ENCODE measurements at regions not wholly inside any gene's neighbourhood (a gene's known extent, or its start where the extent isn't known, plus 50 kb on each side); places are given as distances from the start of the nearest gene placed in this dataset.

- H3K27me3 Mint-ChIP-seq: no peaks in the 10 kb centered on the region
- no peaks in the 10 kb centered on the region for H3K36me3 ChIP-seq (ENCODE audit: insufficient read depth, low read length)
- no peak overlapping the region for H3K4me3 Mint-ChIP-seq
- DNase-seq (no peak), ATAC-seq (ENCODE audit: poor library complexity) (no peak)
- POLR2A ChIA-PET: no interaction called here
- intact Hi-C loops (cut with DNase I, micrococcal nuclease): no loop called here
- H3K4me3 ChIP-seq (ENCODE audit: low read length): no peak overlapping the region
- H3K27me3 ChIP-seq (ENCODE audit: control insufficient read depth in 1 of 2, insufficient read depth in 2 of 2, low read length in 2 of 2): no peaks in the 10 kb centered on the region
- CTCF ChIA-PET: no interaction called here
- H3K27ac Mint-ChIP-seq: no peak overlapping the region
- H3K36me3 Mint-ChIP-seq (ENCODE audit: low read depth): no peaks in the 10 kb centered on the region
- peaks cover 0 to 7% of the 10 kb centered on the region in 2 experiments for H3K9me3 ChIP-seq (ENCODE audit: control insufficient read depth in 1 of 2, insufficient read depth in 1 of 2, low read length in 2 of 2)
- H3K27ac ChIP-seq (ENCODE audit: low read depth in 1 of 2, low read length in 2 of 2): no peak overlapping the region
- no peak for TF ChIP-seq CTCF (IDR thresholded peaks at IDR 0.05)
- peaks cover 6% of the 10 kb centered on the region for H3K9me3 Mint-ChIP-seq
- H3K4me1 ChIP-seq (ENCODE audit: insufficient read depth, low read length): no peaks in the 10 kb centered on the region
- no peaks in the 10 kb centered on the region for H3K4me1 Mint-ChIP-seq (ENCODE audit: low read depth)
Observed at GRCh38 chr5:24742334-24742733, 97.6 kb upstream of the CDH10 start.

- H3K4me1 ChIP-seq (ENCODE audit: insufficient read depth, low read length): no peaks in the 10 kb centered on the region
- no peaks in the 10 kb centered on the region for H3K27me3 ChIP-seq (ENCODE audit: control insufficient read depth in 1 of 2, insufficient read depth in 2 of 2, low read length in 2 of 2)
- H3K9me3 ChIP-seq (ENCODE audit: control insufficient read depth in 1 of 2, insufficient read depth in 1 of 2, low read length in 2 of 2): peaks cover 0 to 6% of the 10 kb centered on the region in 2 experiments
- H3K36me3 ChIP-seq (ENCODE audit: insufficient read depth, low read length): no peaks in the 10 kb centered on the region
- no peak overlapping the region for H3K27ac ChIP-seq (ENCODE audit: low read depth in 1 of 2, low read length in 2 of 2)
- Mint-ChIP-seq H3K36me3 (ENCODE audit: low read depth) (no peaks in the 10 kb centered on the region), H3K27ac (no peak overlapping the region), H3K4me1 (ENCODE audit: low read depth) (no peaks in the 10 kb centered on the region), H3K9me3 (peaks cover 3% of the 10 kb centered on the region), H3K4me3 (no peak overlapping the region), H3K27me3 (no peaks in the 10 kb centered on the region)
- DNase-seq (no peak), ATAC-seq (ENCODE audit: poor library complexity) (no peak)
- ChIA-PET POLR2A (no interaction called here), CTCF (no interaction called here)
- TF ChIP-seq CTCF (IDR thresholded peaks at IDR 0.05): no peak
- H3K4me3 ChIP-seq (ENCODE audit: low read length): no peak overlapping the region
- intact Hi-C loops (cut with DNase I, micrococcal nuclease): no loop called here
Observed at GRCh38 chr5:24737163-24737562, 92.4 kb upstream of the CDH10 start.

- POLR2A ChIA-PET: no interaction called here
- Mint-ChIP-seq H3K27ac (no peak overlapping the region), H3K4me3 (no peak overlapping the region), H3K9me3 (peaks cover 2% of the 10 kb centered on the region), H3K4me1 (ENCODE audit: low read depth) (no peaks in the 10 kb centered on the region), H3K36me3 (ENCODE audit: low read depth) (no peaks in the 10 kb centered on the region), H3K27me3 (no peaks in the 10 kb centered on the region)
- H3K36me3 ChIP-seq (ENCODE audit: insufficient read depth, low read length): no peaks in the 10 kb centered on the region
- intact Hi-C loops (cut with DNase I, micrococcal nuclease): no loop called here
- ATAC-seq (ENCODE audit: poor library complexity) (no peak), DNase-seq (no peak)
- no peak for TF ChIP-seq CTCF (IDR thresholded peaks at IDR 0.05)
- no peak overlapping the region for H3K27ac ChIP-seq (ENCODE audit: low read depth in 1 of 2, low read length in 2 of 2)
- CTCF ChIA-PET: no interaction called here
- H3K27me3 ChIP-seq (ENCODE audit: control insufficient read depth in 1 of 2, insufficient read depth in 2 of 2, low read length in 2 of 2): no peaks in the 10 kb centered on the region
- H3K4me3 ChIP-seq (ENCODE audit: low read length): no peak overlapping the region
- H3K4me1 ChIP-seq (ENCODE audit: insufficient read depth, low read length): no peaks in the 10 kb centered on the region
- peaks cover 0 to 6% of the 10 kb centered on the region in 2 experiments for H3K9me3 ChIP-seq (ENCODE audit: control insufficient read depth in 1 of 2, insufficient read depth in 1 of 2, low read length in 2 of 2)
Observed at GRCh38 chr5:24735284-24735683, 90.5 kb upstream of the CDH10 start.

Measured in CD4-positive, alpha-beta T cell (primary cell).